GM23338 (cell line): ENCODE measurements at regions not wholly inside any gene's neighbourhood (a gene's known extent, or its start where the extent isn't known, plus 50 kb on each side); places are given as distances from the start of the nearest gene placed in this dataset.
A peak's percentile ranks its signal among the peaks of the same experiment; 100 is the strongest.

Experiments
- ATAC-seq: fragments of 200-7000 bp; cut with Tn5 transposase; 3 replicates; pipeline ENCODE4 v1.9.1; 2020
- DNase-seq: peaks from one replicate; pipeline ENCODE4 v3.0.0-alpha.2; 2015; ENCODE audit warnings: low spot score
- H2AFZ ChIP-seq: fragments of 200-600 bp; sonication (generic); 2 replicates; pipeline ENCODE4 v1.8.0; 2016; ENCODE audit warnings: antibody characterized with exemption, mild to moderate bottlenecking, moderate library complexity
- H3F3A ChIP-seq: fragments of 200-600 bp; sonication (generic); replicated peaks from 2 replicates; pipeline ENCODE4 v1.8.0; 2017; ENCODE audit warnings: antibody characterized with exemption, mixed run types, low read depth
- H3K27ac ChIP-seq: fragments of 200-600 bp; sonication (generic); 2 replicates; pipeline ENCODE4 v1.6.1; 2016; ENCODE audit warnings: low read depth
- H3K27me3 ChIP-seq: fragments of 200-600 bp; sonication (generic); 2 replicates; pipeline ENCODE4 v1.8.0; 2016; ENCODE audit warnings: mild to moderate bottlenecking, mixed run types, moderate library complexity; ENCODE audit not compliant: insufficient read depth
- H3K36me3 ChIP-seq: fragments of 200-600 bp; sonication (generic); 2 replicates; pipeline ENCODE4 v1.8.0; 2016; ENCODE audit warnings: mild to moderate bottlenecking; ENCODE audit not compliant: insufficient read depth
- H3K4me1 ChIP-seq: fragments of 200-600 bp; sonication (generic); 2 replicates; pipeline ENCODE4 v1.8.0; 2016; ENCODE audit warnings: mild to moderate bottlenecking, moderate library complexity; ENCODE audit not compliant: insufficient read depth
- H3K4me2 ChIP-seq: fragments of 200-600 bp; sonication (generic); 2 replicates; pipeline ENCODE4 v1.7.1; 2017; ENCODE audit warnings: mixed run types
- H3K4me3 ChIP-seq: fragments of 200-600 bp; sonication (generic); 2 replicates; pipeline ENCODE4 v1.6.1; 2016; ENCODE audit warnings: mixed run types
- H3K79me2 ChIP-seq: fragments of 200-600 bp; sonication (generic); replicated peaks from 2 replicates; pipeline ENCODE4 v1.8.0; 2017; ENCODE audit warnings: mild to moderate bottlenecking; ENCODE audit not compliant: insufficient read depth
- H3K9me2 ChIP-seq: fragments of 200-600 bp; sonication (generic); 2 replicates; pipeline ENCODE4 v1.8.0; 2017; ENCODE audit not compliant: insufficient read depth
- H4K20me1 ChIP-seq: fragments of 200-600 bp; sonication (generic); replicated peaks from 2 replicates; pipeline ENCODE4 v1.8.0; 2017; ENCODE audit warnings: mild to moderate bottlenecking; ENCODE audit not compliant: insufficient read depth
- H3K27ac Mint-ChIP-seq: 2 replicates; pipeline ENCODE4 v1.8.0; 2020; ENCODE audit warnings: inconsistent platforms, mild to moderate bottlenecking, moderate library complexity, mixed read lengths
- H3K27me3 Mint-ChIP-seq: 3 replicates; pipeline ENCODE4 v1.8.0; 2022; ENCODE audit warnings: low read depth, mild to moderate bottlenecking, moderate library complexity, mixed read lengths, inconsistent platforms; ENCODE audit not compliant: insufficient read depth, poor library complexity
- H3K36me3 Mint-ChIP-seq: 3 replicates; pipeline ENCODE4 v1.8.0; 2021; ENCODE audit warnings: low read depth, mild to moderate bottlenecking, inconsistent platforms, moderate library complexity, mixed read lengths
- H3K4me1 Mint-ChIP-seq: 3 replicates; pipeline ENCODE4 v1.8.0; 2020; ENCODE audit warnings: mild to moderate bottlenecking, inconsistent platforms, mixed read lengths
- H3K4me3 Mint-ChIP-seq: 3 replicates; pipeline ENCODE4 v1.8.0; 2021; ENCODE audit warnings: moderate library complexity, mild to moderate bottlenecking, inconsistent platforms, mixed read lengths
- H3K9me3 Mint-ChIP-seq: 3 replicates; pipeline ENCODE4 v1.8.0; 2020; ENCODE audit warnings: moderate library complexity, mild to moderate bottlenecking, inconsistent platforms, mixed read lengths
- CREB1 ChIP-seq: fragments of 250-450 bp; sonication (Bioruptor Pico); IDR thresholded peaks from 2 replicates; pipeline ENCODE4 v1.5.0; 2020; ENCODE audit warnings: low read depth, mild to moderate bottlenecking, moderate library complexity
- ETS1 ChIP-seq: IDR thresholded peaks from 2 replicates; pipeline ENCODE4 v1.6.1; 2016; ENCODE audit warnings: antibody characterized with exemption
- EZH2 ChIP-seq: fragments of 200-600 bp; sonication (generic); IDR thresholded peaks from one replicate; pipeline ENCODE4 v1.8.0; 2017; ENCODE audit warnings: antibody characterized with exemption, mild to moderate bottlenecking, low read depth; ENCODE audit not compliant: unreplicated experiment
- EZH2phosphoT487 ChIP-seq: fragments of 200-600 bp; sonication (generic); IDR thresholded peaks from one replicate; pipeline ENCODE4 v1.8.1; 2018; ENCODE audit warnings: antibody characterized with exemption; ENCODE audit not compliant: unreplicated experiment
- NANOG ChIP-seq: IDR thresholded peaks from 2 replicates; pipeline ENCODE4 v1.6.1; 2016; ENCODE audit warnings: antibody characterized with exemption, borderline replicate concordance
- POLR2AphosphoS5 ChIP-seq: IDR thresholded peaks from 2 replicates; pipeline ENCODE4 v1.6.1; 2016; ENCODE audit warnings: antibody characterized with exemption, low read depth
- ZNF462 ChIP-seq: fragments of 250-450 bp; sonication (Bioruptor Pico); IDR thresholded peaks from 2 replicates; pipeline ENCODE4 v1.5.0; 2020; ENCODE audit warnings: mild to moderate bottlenecking, moderate library complexity

- TF ChIP-seq ZNF462 (CRISPR knock-in tag) (no peak), EZH2phosphoT487 (no peak), CREB1 (CRISPR knock-in tag) (no peak), POLR2AphosphoS5 (no peak)
Measured at GRCh38 chr14:49367696-49368095, 218.5 kb downstream of the RPS29 start (continued).

- ATAC-seq = peak; percentile 87
- no peaks in the 10 kb centered on the region for H3K9me2 ChIP-seq
- no peak for TF ChIP-seq EZH2
- TF ChIP-seq ETS1 = no peak
- TF ChIP-seq POLR2AphosphoS5 = peak; percentile 30; the same call in 1 of the 2 replicates
- TF ChIP-seq NANOG = peak; percentile 47; the same call in 1 of the 2 replicates
- H3K27ac Mint-ChIP-seq = no peak overlapping the region
- H3K4me3 Mint-ChIP-seq = no peak overlapping the region
- no peaks in the 10 kb centered on the region for H3K36me3 Mint-ChIP-seq
- H3K4me3 ChIP-seq = no peak overlapping the region
- no peaks in the 10 kb centered on the region; the same call in 1 of the 2 replicates for H4K20me1 ChIP-seq
- peaks cover 14% of the 10 kb centered on the region for H3K27me3 Mint-ChIP-seq
- no peaks in the 10 kb centered on the region for H3K79me2 ChIP-seq
- no peak overlapping the region for H3K4me2 ChIP-seq
- H2AFZ ChIP-seq = no peak overlapping the region
- H3K36me3 ChIP-seq = no peaks in the 10 kb centered on the region
- no peaks in the 10 kb centered on the region for H3F3A ChIP-seq
- DNase-seq = peak; percentile 53
- peaks cover 98% of the 10 kb centered on the region for H3K27me3 ChIP-seq
- H3K4me1 Mint-ChIP-seq = peaks cover 4% of the 10 kb centered on the region; the same call in 2 of the 3 replicates
- H3K4me1 ChIP-seq = no peaks in the 10 kb centered on the region
- H3K9me3 Mint-ChIP-seq = peaks cover 6% of the 10 kb centered on the region; the same call in 2 of the 3 replicates
- no peak overlapping the region for H3K27ac ChIP-seq
Measured at GRCh38 chr14:49366416-49366815, 219.8 kb downstream of the RPS29 start.
